ENCODE measurements at regions not wholly inside any gene's neighbourhood (a gene's known extent, or its start where the extent isn't known, plus 50 kb on each side); places are given as distances from the start of the nearest gene placed in this dataset.
"Not testable (repeated sequence)": the region's sequence is repeated elsewhere in the genome, so short reads cannot be mapped to it uniquely, and the experiment has no call there.

DNA sequence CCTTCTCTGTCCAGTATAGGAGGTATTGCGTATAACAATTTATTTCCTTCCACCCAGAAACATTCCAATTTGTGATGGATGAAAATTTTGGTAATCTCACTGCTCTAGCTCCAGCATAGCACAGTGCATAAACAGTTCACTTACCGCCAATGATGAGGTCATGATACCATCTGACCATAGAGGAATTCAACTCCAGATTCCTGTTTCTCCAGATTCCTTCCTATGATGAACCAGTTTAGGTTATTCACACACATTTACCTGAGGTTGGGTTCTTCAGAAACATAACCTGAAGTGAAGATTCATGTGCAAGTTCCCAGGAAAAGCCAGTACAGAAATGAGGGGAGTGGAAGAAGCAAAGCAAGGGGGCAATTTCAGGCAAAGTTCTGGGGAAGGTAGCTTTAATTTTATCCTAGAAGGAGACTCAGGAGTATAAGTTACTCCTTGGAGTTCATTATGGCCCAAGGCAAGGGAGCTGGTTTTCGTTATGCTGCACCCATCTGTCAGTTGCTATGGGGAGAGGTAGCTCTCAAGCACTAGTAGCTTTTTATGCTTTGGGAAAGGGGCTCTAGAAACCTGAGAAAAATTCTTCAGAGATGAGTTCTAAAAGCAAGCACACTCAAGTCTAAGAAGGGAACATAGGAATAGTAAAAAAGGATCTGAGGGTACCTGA is 121.6 kb downstream of the CASP12 start:
- DNase-seq (ENCODE audit: low read depth) = no peak

DNA sequence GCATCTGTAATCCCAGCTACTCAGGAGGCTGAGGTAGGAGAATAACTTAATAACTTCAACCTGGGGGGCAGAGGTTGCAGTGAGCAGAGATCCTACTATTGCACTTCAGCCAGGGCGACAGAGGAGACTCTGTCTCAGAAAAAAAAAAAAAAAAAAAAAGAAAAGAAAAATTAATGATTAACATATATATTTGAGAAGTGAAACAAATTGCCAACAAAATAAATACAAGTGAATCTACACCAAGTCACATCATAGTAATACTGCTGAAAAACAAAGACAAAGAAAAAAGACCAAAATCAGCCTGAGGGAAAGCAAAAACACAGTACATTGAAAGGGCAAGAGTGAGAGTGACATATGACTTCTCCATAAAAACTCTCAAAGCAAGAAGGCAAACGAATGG is 123.7 kb downstream of the CASP12 start:
- DNase-seq (ENCODE audit: low read depth) = no peak

DNA sequence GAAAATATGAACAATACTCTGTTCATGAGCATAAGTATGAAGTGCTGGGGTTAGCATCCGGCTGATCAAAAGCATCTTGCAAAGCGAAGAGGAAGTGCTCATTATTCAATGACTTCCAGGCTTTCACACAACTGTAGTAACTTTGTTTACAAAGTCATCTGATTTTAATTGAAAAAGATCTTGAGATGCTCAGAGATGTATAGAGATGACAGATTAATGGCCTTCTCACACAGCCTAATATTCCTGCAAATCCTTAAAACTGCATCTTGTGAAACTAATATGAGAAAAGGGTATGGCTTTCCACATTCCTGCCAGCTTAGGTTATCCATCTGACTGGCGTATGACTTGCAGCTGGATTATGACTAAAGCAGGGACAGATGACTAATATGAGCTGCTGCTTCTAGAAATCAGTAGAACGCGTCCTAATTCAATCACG is 125.4 kb downstream of the CASP12 start:
- DNase-seq (ENCODE audit: low read depth) = no peak

GRCh38 chr11:104771763-104772162 is 126.5 kb downstream of the CASP12 start:
- no peak for DNase-seq (ENCODE audit: low read depth)

DNA sequence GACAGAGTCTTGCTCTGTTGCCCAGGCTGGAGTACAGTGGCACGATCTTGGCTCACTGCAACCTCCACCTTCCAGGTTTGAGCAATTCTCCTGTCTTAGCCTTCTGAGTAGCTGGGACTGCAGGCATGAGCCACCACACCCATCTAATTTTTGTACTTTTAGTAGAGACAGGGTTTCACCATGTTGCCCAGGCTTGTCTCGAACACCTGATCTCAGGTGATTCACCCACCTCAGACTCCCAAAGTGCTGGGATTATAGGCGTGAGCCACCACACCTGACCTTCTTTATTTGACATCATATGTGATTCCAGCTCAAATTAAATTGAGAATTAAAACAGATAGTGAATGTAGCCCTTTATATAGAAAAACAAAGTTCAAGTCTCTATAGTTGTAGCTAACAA is 127.2 kb downstream of the CASP12 start:
- not testable (repeated sequence) for DNase-seq (ENCODE audit: low read depth)

GRCh38 chr11:104765401-104766095 is 132.7 kb downstream of the CASP12 start:
- DNase-seq (ENCODE audit: low read depth) = no peak

DNA sequence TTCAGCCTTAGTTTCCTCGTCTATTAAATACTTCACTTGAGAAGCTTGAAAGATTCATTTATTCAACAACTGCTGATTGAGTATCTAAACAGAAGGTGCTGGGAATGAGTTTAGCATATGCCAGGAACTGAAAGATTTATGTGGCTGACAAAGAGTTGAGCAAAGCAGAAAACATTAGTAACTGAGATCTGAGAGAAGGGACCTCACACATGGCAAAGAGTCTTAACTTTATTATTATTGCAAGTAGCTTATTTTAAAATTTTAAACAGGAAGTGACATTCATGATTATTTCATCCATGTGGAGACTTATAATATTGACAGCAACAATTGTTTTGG is 133.6 kb downstream of the CASP12 start:
- DNase-seq (ENCODE audit: low read depth) = no peak

DNA sequence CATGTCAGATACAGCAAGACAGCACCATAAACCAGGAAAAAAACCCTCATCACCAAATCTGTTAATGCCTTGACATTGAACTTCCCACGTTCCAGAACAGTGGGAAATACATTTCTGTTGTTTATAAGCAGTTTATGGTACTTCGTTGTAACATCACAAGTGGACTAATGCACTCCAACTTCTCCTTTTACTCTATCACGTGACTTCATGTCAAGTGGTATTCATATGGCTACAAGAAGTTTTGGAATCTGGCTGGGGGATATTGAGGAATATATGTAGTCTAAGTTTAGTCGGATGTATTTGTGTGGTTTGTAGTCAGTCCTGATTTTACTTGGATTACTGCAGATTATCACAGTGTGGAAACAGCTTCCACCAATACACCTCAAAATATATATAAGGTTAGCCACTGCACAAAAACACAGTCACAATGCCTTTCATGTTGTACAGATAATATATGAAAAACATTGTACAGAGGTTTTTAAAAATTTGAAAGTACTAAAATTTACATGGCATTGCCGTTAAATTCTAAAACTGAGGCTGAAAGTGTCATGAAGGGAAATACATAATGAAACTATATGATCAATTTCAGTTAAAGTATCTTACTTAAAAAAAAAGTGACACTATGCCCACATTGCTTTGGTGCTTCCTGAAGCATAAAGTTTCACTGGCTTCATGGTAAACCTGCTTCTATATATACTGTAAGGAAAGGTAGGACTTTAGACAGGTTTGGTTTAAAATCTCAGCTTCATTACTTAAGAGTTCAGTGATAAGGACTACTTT is 134.1 kb downstream of the CASP12 start:
- no peak for DNase-seq (ENCODE audit: low read depth)

- no peak for DNase-seq (ENCODE audit: low read depth)
These were observed 136.7 kb downstream of the CASP12 start for GRCh38 chr11:104761511-104761910.

DNA sequence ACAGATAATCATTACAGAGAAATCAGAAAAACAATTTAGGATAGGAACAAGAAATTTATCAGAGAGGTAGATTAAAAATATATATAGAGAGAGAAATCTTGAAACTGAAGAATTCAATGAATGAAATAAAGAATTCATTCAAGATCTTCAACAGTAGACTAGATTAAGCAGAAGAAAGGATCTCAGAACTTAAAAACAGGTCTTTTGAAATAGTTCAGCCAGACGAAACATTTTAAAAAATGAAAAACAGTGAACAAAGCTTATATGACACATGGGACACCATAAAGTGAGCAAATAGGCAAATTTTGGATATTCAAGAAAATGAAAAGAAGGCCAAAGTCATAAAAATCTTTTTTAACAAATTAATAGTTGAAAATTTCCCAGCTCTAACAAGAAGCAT is 138.8 kb downstream of the CASP12 start:
- no peak for DNase-seq (ENCODE audit: low read depth)

DNA sequence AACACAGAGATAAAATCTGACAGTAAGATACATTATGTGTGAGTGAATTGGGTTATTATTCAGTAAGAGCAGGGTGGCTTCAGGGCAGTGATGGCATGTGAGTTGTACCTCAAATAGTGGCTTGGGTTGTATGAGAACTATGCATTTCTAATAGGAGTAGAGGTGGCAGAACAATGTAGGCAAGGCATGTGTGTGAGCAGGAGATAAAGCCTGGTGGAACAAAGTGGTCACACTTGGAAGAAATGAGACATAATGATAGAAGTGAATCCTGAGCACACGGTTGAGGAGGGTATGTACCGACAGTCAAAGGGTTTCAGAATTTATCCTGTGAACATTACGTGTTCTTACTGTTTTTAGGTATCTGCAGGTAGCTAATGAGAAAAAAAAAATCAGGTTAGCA is 159.3 kb downstream of the CASP12 start:
- DNase-seq (ENCODE audit: low read depth) = no peak

GRCh38 chr11:104738208-104738607 is 160.1 kb downstream of the CASP12 start:
- DNase-seq (ENCODE audit: low read depth) = no peak

GRCh38 chr11:104736502-104736901 is 161.8 kb downstream of the CASP12 start:
- DNase-seq (ENCODE audit: low read depth) = no peak

GRCh38 chr11:104734998-104735397 is 163.3 kb downstream of the CASP12 start:
- DNase-seq (ENCODE audit: low read depth) = no peak

DNA sequence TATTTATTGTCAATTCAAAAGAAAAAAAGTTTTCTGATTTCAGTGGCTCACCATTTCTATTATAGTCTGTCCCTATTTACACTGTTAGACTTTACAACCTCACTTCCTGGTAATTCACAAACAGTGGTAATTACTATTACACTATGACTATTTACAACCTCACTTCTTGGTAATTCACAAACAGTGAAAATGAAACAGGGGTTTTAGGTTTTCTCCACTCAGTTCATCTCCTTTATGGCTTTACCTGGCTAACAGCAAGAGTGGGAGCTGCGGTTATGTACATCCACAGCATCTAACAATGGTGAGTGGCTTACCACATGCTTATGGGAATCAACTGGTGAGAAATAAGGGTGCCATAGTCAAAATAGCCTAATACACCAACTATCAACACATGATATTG is 166.4 kb downstream of the CASP12 start:
- DNase-seq (ENCODE audit: low read depth) = no peak

DNA sequence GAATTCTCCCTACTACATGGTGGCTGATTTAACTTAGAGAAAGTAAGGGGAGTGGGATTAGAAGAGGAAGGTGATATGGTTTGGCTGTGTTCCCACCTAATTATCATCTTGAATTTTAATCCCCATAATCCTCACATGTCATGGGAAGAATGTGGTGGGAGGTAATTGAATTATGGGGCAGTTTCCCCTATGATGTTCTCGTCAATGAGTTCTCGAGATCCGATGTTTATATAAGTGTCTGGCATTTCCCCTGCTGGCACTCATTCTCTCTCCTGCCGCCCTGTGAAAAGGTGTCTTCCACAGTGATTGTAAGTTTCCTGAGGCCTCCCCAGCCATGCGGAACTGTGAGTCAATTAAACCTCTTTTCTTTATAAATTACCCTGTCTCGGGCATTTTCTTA is 169.3 kb downstream of the CASP12 start:
- DNase-seq (ENCODE audit: low read depth) = no peak

GRCh38 chr11:104727768-104728167 is 170.5 kb downstream of the CASP12 start:
- no peak for DNase-seq (ENCODE audit: low read depth)

DNA sequence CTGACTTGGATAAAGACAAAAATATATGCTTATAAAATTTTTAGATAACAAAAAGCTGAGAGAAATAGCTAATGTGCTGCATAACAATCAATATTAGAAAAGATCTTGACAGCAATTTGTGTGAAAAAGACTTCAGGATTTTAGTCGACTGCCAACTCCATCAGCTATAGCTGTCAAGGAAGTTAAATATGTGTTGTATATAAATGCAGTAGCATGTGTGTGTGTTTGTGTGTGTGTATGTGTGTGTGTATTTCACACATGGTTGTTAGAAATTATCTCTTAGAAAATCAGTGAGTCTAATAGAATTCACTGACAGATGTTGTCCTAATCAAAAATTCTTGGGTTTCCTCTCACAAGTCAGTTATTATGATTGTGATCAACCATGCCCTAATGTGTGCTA is 171.2 kb downstream of the CASP12 start:
- DNase-seq (ENCODE audit: low read depth) = no peak

GRCh38 chr11:104725796-104726408 is 172.4 kb downstream of the CASP12 start:
- no peak for DNase-seq (ENCODE audit: low read depth)

GRCh38 chr11:104713401-104713800 is 184.9 kb downstream of the CASP12 start:
- no peak for DNase-seq (ENCODE audit: low read depth)

GRCh38 chr11:104705490-104706190 is 192.6 kb downstream of the CASP12 start:
- DNase-seq (ENCODE audit: low read depth) = peak; percentile 55

DNA sequence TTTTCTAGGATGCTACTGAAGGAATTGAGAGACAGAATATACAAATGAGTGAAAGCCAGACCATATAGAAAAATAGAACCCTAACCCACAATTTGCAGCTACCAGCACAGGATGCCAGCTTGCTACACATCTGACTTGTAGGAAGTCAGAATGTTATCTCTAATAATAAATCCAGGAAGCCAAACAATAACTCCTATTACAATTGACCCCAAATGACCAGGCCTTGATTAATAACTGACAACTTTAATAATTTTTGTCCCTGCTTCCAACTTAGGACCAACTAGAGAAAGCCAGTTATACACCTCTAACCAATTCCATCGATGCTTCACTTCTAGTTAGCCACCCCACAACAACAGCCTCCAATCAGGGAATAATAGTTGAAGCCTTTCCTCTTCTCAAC is 193.4 kb downstream of the CASP12 start:
- no peak for DNase-seq (ENCODE audit: low read depth)
